NCI-H2029 (cell line): ENCODE measurements at regions not wholly inside any gene's neighbourhood (a gene's known extent, or its start where the extent isn't known, plus 50 kb on each side); places are given as distances from the start of the nearest gene placed in this dataset.
A peak's percentile ranks its signal among the peaks of the same experiment; 100 is the strongest.
"Not testable (repeated sequence)": the region's sequence is repeated elsewhere in the genome, so short reads cannot be mapped to it uniquely, and the experiment has no call there.

Experiments
- DNase-seq: peaks from one replicate; lab custom pipeline; 2025; lab: John Stamatoyannopoulos, UW

GRCh38 chr4:81314897-81315470, 100.0 kb upstream of the PRKG2 start:
- DNase-seq = peak; percentile 78

- DNase-seq = peak; percentile 97
Measured at GRCh38 chr4:81314196-81314896, 99.3 kb upstream of the PRKG2 start.

- no peak for DNase-seq
Measured at GRCh38 chr4:81307991-81308390, 93.0 kb upstream of the PRKG2 start.

- no peak for DNase-seq
Measured at GRCh38 chr4:81304871-81305270, 89.8 kb upstream of the PRKG2 start.

GRCh38 chr4:81300352-81300751, 85.3 kb upstream of the PRKG2 start:
- DNase-seq = not testable (repeated sequence)

GRCh38 chr4:81290813-81291212, 75.8 kb upstream of the PRKG2 start:
- no peak for DNase-seq

GRCh38 chr4:81287101-81287500, 72.1 kb upstream of the PRKG2 start:
- no peak for DNase-seq

GRCh38 chr4:81282131-81282530, 67.1 kb upstream of the PRKG2 start:
- DNase-seq = no peak

- DNase-seq = no peak
Measured at GRCh38 chr4:81274460-81274859, 59.4 kb upstream of the PRKG2 start.

- no peak for DNase-seq
Measured at GRCh38 chr4:81272671-81273070, 57.6 kb upstream of the PRKG2 start.
